T-cell (primary cell): ENCODE measurements at regions not wholly inside any gene's neighbourhood (a gene's known extent, or its start where the extent isn't known, plus 50 kb on each side); places are given as distances from the start of the nearest gene placed in this dataset.

Experiments
- ATAC-seq, 4 experiments: fragments of 200-7000 bp in 3 of 4; fragments of 150-1000 bp in 1 of 4; cut with Tn5 transposase; replicated peaks in 1 of 4; 1 replicate in 3 of 4; 2 replicates in 1 of 4; pipeline ENCODE4 v1.10.0; 2021; ENCODE audit warnings: moderate library complexity in 3 of 4, mild to moderate bottlenecking in 2 of 4, moderate number of reproducible peaks in 1 of 4
- CTCF ChIA-PET, 2 donors: fragments of 300-600 bp; sonication (Branson Sonifier 250); formaldehyde crosslinking; loops; one replicate each; lab custom pipeline; 2022; ENCODE audit warnings: antibody characterized with exemption in 2 of 2; lab: Charles Lee
- POLR2A ChIA-PET, 2 donors: fragments of 300-600 bp; sonication (Branson Sonifier 250); formaldehyde crosslinking; loops; one replicate each; lab custom pipeline; 2022; ENCODE audit warnings: antibody characterized with exemption in 2 of 2; lab: Charles Lee
- DNase-seq, 35 experiments: peaks; one replicate each; pipeline versions ENCODE4 v3.0.0 to v3.0.0-alpha.2; 2013 to 2023
- H3K27ac ChIP-seq: one replicate; pipeline ENCODE4 v1.5.1; 2013; ENCODE audit warnings: low read length
- H3K27me3 ChIP-seq, 2 experiments: replicated peaks in 1 of 2; 1 replicate in 1 of 2; 2 replicates in 1 of 2; pipeline versions ENCODE4 v1.6.1 to v1.7.0; 2013; ENCODE audit warnings: low read length in 1 of 2, mixed read lengths in 1 of 2; ENCODE audit not compliant: control insufficient read depth in 2 of 2, insufficient read depth in 2 of 2; ENCODE audit errors: extremely low read depth in 1 of 2
- H3K36me3 ChIP-seq, 2 donors: 1 replicate in 1 of 2; 2 replicates in 1 of 2; pipeline versions ENCODE4 v1.6.1 to v1.7.0; 2013; ENCODE audit warnings: low read length in 1 of 2; ENCODE audit not compliant: control insufficient read depth in 2 of 2, insufficient read depth in 1 of 2; ENCODE audit errors: extremely low read depth in 1 of 2
- H3K4me1 ChIP-seq, 2 experiments: 1 replicate in 1 of 2; 2 replicates in 1 of 2; pipeline versions ENCODE4 v1.6.1 to v1.7.0; 2013; ENCODE audit warnings: low read length in 2 of 2, mixed read lengths in 1 of 2; ENCODE audit not compliant: insufficient read depth in 2 of 2, control insufficient read depth in 1 of 2; ENCODE audit errors: extremely low read depth in 1 of 2
- H3K4me3 ChIP-seq, 2 donors: 1 replicate in 1 of 2; 2 replicates in 1 of 2; pipeline versions ENCODE4 v1.5.1 to v1.7.0; 2013; ENCODE audit warnings: mild to moderate bottlenecking in 2 of 2, low read length in 1 of 2, moderate library complexity in 1 of 2; ENCODE audit not compliant: control insufficient read depth in 1 of 2; ENCODE audit errors: extremely low read depth in 1 of 2
- H3K9me3 ChIP-seq: 2 replicates; pipeline ENCODE4 v1.7.0; 2013
- H3K27ac Mint-ChIP-seq, 2 donors: one replicate each; pipeline ENCODE4 v1.8.0; 2020 to 2021; ENCODE audit warnings: mild to moderate bottlenecking in 2 of 2, mixed read lengths in 2 of 2
- H3K27me3 Mint-ChIP-seq, 2 donors: one replicate each; pipeline ENCODE4 v1.8.0; 2021 to 2022; ENCODE audit warnings: mixed read lengths in 2 of 2
- H3K36me3 Mint-ChIP-seq: one replicate; pipeline ENCODE4 v1.8.0; 2021; ENCODE audit warnings: mixed read lengths
- H3K4me1 Mint-ChIP-seq, 3 donors: one replicate each; pipeline ENCODE4 v1.8.0; 2020 to 2022; ENCODE audit warnings: mixed read lengths in 3 of 3, mild to moderate bottlenecking in 1 of 3
- H3K4me3 Mint-ChIP-seq, 3 donors: one replicate each; pipeline ENCODE4 v1.8.0; 2020 to 2022; ENCODE audit warnings: mild to moderate bottlenecking in 3 of 3, mixed read lengths in 3 of 3, moderate library complexity in 3 of 3
- H3K9me3 Mint-ChIP-seq, 3 donors: one replicate each; pipeline ENCODE4 v1.8.0; 2020 to 2022; ENCODE audit warnings: mixed read lengths in 3 of 3
- WGBS: methylation state at CpG from one replicate; pipeline ENCODE4 v1.1.5; 2013; ENCODE audit warnings: missing lambda C conversion rate; ENCODE audit not compliant: insufficient coverage; 5-methylcytosine and 5-hydroxymethylcytosine counted together

GRCh38 chr4:56272003-56272402, 115.3 kb downstream of the AASDH start:
- no peak overlapping the region for H3K27ac Mint-ChIP-seq
- CTCF ChIA-PET = interaction anchor here in 1 of 2 donors (0.6 kb wide), 1 partner anchor 23 kb away, joined by 7 read pairs; no protein-coding TSS in a partner anchor
- H3K9me3 ChIP-seq = no peaks in the 10 kb centered on the region
- no peaks in the 10 kb centered on the region for H3K36me3 ChIP-seq
- WGBS = 92% methylated on average over 10 of the region's 11 CpGs
- peaks cover 0 to 14% of the 10 kb centered on the region in 2 experiments for H3K27me3 ChIP-seq
- POLR2A ChIA-PET = no interaction called here
- peaks cover 14 to 17% of the 10 kb centered on the region in 2 donors for H3K27me3 Mint-ChIP-seq
- DNase-seq (no peak), ATAC-seq (no peak)
- H3K27ac ChIP-seq = no peak overlapping the region
- H3K4me1 ChIP-seq = no peaks in the 10 kb centered on the region
- no peak overlapping the region for H3K4me3 ChIP-seq
- H3K36me3 Mint-ChIP-seq = no peaks in the 10 kb centered on the region
- H3K9me3 Mint-ChIP-seq = peaks cover 0 to 2% (median 0%) of the 10 kb centered on the region in 3 donors
- no peaks in the 10 kb centered on the region for H3K4me1 Mint-ChIP-seq
- no peak overlapping the region for H3K4me3 Mint-ChIP-seq

- CTCF ChIA-PET = interaction anchor here in 1 of 2 donors (0.6 kb wide), 1 partner anchor 10 kb away, joined by 3 read pairs; no protein-coding TSS in a partner anchor
- H3K9me3 Mint-ChIP-seq = no peaks in the 10 kb centered on the region
Measured at GRCh38 chr4:56271131-56271530, 116.2 kb downstream of the AASDH start.

GRCh38 chr4:56267558-56267957, 119.7 kb downstream of the AASDH start:
- DNase-seq = no peak
- Mint-ChIP-seq H3K4me3 (no peak overlapping the region), H3K27me3 (peaks cover 6 to 8% of the 10 kb centered on the region in 2 donors), H3K9me3 (peaks cover 5 to 10% (median 9%) of the 10 kb centered on the region in 3 donors), H3K4me1 (no peaks in the 10 kb centered on the region), H3K27ac (no peak overlapping the region), H3K36me3 (peaks cover 8% of the 10 kb centered on the region)
- WGBS = no CpG with 5 or more reads among the region's 4 CpGs
- no peak overlapping the region for H3K4me3 ChIP-seq
- no peaks in the 10 kb centered on the region for H3K36me3 ChIP-seq
- H3K27me3 ChIP-seq = peaks cover 0 to 12% of the 10 kb centered on the region in 2 experiments
- ChIA-PET POLR2A (no interaction called here), CTCF (no interaction called here)
- H3K9me3 ChIP-seq = no peaks in the 10 kb centered on the region
- H3K27ac ChIP-seq = no peak overlapping the region
- ATAC-seq = no peak
- H3K4me1 ChIP-seq = no peaks in the 10 kb centered on the region

More at GRCh38 chr4:56271131-56271530, 116.2 kb downstream of the AASDH start:
- no peaks in the 10 kb centered on the region for H3K4me1 ChIP-seq
- DNase-seq (no peak), ATAC-seq (no peak)
- H3K27ac ChIP-seq = no peak overlapping the region
- no peaks in the 10 kb centered on the region for H3K36me3 ChIP-seq
- no peaks in the 10 kb centered on the region for H3K4me1 Mint-ChIP-seq
- H3K4me3 ChIP-seq = no peak overlapping the region
- no peak overlapping the region for H3K4me3 Mint-ChIP-seq
- no peak overlapping the region for H3K27ac Mint-ChIP-seq
- no CpG with 5 or more reads among the region's 2 CpGs for WGBS
- no peaks in the 10 kb centered on the region for H3K9me3 ChIP-seq
- no peaks in the 10 kb centered on the region for H3K36me3 Mint-ChIP-seq
- POLR2A ChIA-PET = interaction anchor here (0.6 to 0.7 kb wide), 2 partner anchors 40 to 251 kb away, joined by 3 to 6 read pairs; no protein-coding TSS in a partner anchor
- peaks cover 0 to 14% of the 10 kb centered on the region in 2 experiments for H3K27me3 ChIP-seq
- peaks cover 12 to 14% of the 10 kb centered on the region in 2 donors for H3K27me3 Mint-ChIP-seq

DNA sequence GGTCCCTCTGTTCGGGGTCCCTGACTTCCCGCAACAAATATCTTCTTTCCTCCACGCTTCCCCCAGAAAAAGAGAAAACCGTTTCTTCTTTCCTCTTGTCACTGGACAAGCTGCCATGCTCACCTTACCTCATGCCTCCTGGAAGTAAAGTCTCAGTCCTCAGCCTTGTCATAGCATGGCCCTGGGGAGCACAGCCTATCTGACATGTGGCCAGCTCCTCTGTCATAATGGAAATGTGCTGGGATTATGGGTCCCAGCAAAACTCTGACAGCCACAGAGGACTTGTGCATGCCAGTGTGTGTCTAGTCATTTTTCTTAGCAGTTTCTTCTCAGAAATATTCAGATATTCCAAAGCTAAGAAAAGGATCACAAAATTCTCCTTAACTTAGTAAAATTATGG, 122.4 kb downstream of the AASDH start:
- DNase-seq = no peak

GRCh38 chr4:56261027-56261426, 126.3 kb downstream of the AASDH start:
- Histone ChIP-seq H3K9me3 (no peaks in the 10 kb centered on the region), H3K4me1 (peaks cover 8 to 12% of the 10 kb centered on the region in 2 experiments), H3K4me3 (no peak overlapping the region), H3K27ac (no peak overlapping the region), H3K36me3 (no peaks in the 10 kb centered on the region), H3K27me3 (no peaks in the 10 kb centered on the region)
- ChIA-PET CTCF (interaction anchor here in 1 of 2 donors (1.1 kb wide), 1 partner anchor 38 kb away, joined by 3 read pairs; no protein-coding TSS in a partner anchor), POLR2A (interaction anchor here in 1 of 2 donors (0.7 kb wide), 1 partner anchor 312 kb away, joined by 3 read pairs; the partner anchor contains the start of gene CEP135)
- ATAC-seq = peak in 3 of 4 experiments; percentile 40 to 76 (median 44)
- WGBS = 0% methylated on average over 5 of the region's 6 CpGs
- peak in 6 of 35 experiments; percentile 0 to 24 (median 4) for DNase-seq
- peaks cover 15 to 20% (median 18%) of the 10 kb centered on the region in 3 donors for H3K4me1 Mint-ChIP-seq
- H3K27me3 Mint-ChIP-seq = peaks cover 3 to 8% of the 10 kb centered on the region in 2 donors
- peaks cover 5 to 10% (median 9%) of the 10 kb centered on the region in 3 donors for H3K9me3 Mint-ChIP-seq
- H3K27ac Mint-ChIP-seq = no peak overlapping the region
- H3K36me3 Mint-ChIP-seq = peaks cover 8% of the 10 kb centered on the region
- peak overlapping the region in 1 of 3 donors; percentile 32 for H3K4me3 Mint-ChIP-seq

More for the DNA sequence above, 122.4 kb downstream of the AASDH start:
- peaks cover 15 to 20% (median 18%) of the 10 kb centered on the region in 3 donors for H3K4me1 Mint-ChIP-seq
- H3K27ac ChIP-seq = no peak overlapping the region
- ChIA-PET CTCF (no interaction called here), POLR2A (no interaction called here)
- no peak for ATAC-seq
- H3K27me3 Mint-ChIP-seq = no peaks in the 10 kb centered on the region
- 52% methylated on average over 4 of the region's 4 CpGs for WGBS
- no peak overlapping the region for H3K4me3 Mint-ChIP-seq
- H3K9me3 Mint-ChIP-seq = peaks cover 5 to 10% (median 9%) of the 10 kb centered on the region in 3 donors
- H3K9me3 ChIP-seq = no peaks in the 10 kb centered on the region
- H3K27ac Mint-ChIP-seq = no peak overlapping the region
- peaks cover 0 to 5% of the 10 kb centered on the region in 2 experiments for H3K27me3 ChIP-seq
- H3K36me3 ChIP-seq = no peaks in the 10 kb centered on the region
- H3K4me1 ChIP-seq = peaks cover 8 to 12% of the 10 kb centered on the region in 2 experiments
- no peak overlapping the region for H3K4me3 ChIP-seq
- H3K36me3 Mint-ChIP-seq = peaks cover 8% of the 10 kb centered on the region

- H3K4me1 ChIP-seq = peaks cover 8 to 12% of the 10 kb centered on the region in 2 experiments
- Mint-ChIP-seq H3K4me3 (no peak overlapping the region), H3K4me1 (peaks cover 15 to 20% (median 18%) of the 10 kb centered on the region in 3 donors), H3K36me3 (peaks cover 8% of the 10 kb centered on the region), H3K27ac (no peak overlapping the region), H3K27me3 (peaks cover 3 to 8% of the 10 kb centered on the region in 2 donors), H3K9me3 (peaks cover 5 to 10% (median 9%) of the 10 kb centered on the region in 3 donors)
- 85% methylated on average over 4 of the region's 4 CpGs for WGBS
- H3K36me3 ChIP-seq = no peaks in the 10 kb centered on the region
- H3K9me3 ChIP-seq = no peaks in the 10 kb centered on the region
- H3K27me3 ChIP-seq = no peaks in the 10 kb centered on the region
- no peak for ATAC-seq
- H3K27ac ChIP-seq = no peak overlapping the region
- CTCF ChIA-PET = interaction anchor here in 1 of 2 donors (1.1 kb wide), 1 partner anchor 39 kb away, joined by 3 read pairs; no protein-coding TSS in a partner anchor
- POLR2A ChIA-PET = no interaction called here
- H3K4me3 ChIP-seq = no peak overlapping the region
- no peak for DNase-seq
Measured at GRCh38 chr4:56260320-56260719, 127.0 kb downstream of the AASDH start.
